GM12875 (cell line): ENCODE measurements at regions not wholly inside any gene's neighbourhood (a gene's known extent, or its start where the extent isn't known, plus 50 kb on each side); places are given as distances from the start of the nearest gene placed in this dataset.
"Not testable (repeated sequence)": the region's sequence is repeated elsewhere in the genome, so short reads cannot be mapped to it uniquely, and the experiment has no call there.

ENCODE experiments used
- H3K4me3 ChIP-seq: one replicate; pipeline ENCODE4 v1.5.1; 2011; ENCODE audit warnings: low read depth, low read length, control low read depth
- TF ChIP-seq, protein P1 (sequence below): IDR thresholded peaks from 2 replicates; pipeline ENCODE4 v1.5.1; 2011; ENCODE audit warnings: low read depth, mild to moderate bottlenecking, control low read depth, inconsistent platforms, low read length, moderate library complexity, borderline replicate concordance; ENCODE audit not compliant: insufficient read depth

DNA sequence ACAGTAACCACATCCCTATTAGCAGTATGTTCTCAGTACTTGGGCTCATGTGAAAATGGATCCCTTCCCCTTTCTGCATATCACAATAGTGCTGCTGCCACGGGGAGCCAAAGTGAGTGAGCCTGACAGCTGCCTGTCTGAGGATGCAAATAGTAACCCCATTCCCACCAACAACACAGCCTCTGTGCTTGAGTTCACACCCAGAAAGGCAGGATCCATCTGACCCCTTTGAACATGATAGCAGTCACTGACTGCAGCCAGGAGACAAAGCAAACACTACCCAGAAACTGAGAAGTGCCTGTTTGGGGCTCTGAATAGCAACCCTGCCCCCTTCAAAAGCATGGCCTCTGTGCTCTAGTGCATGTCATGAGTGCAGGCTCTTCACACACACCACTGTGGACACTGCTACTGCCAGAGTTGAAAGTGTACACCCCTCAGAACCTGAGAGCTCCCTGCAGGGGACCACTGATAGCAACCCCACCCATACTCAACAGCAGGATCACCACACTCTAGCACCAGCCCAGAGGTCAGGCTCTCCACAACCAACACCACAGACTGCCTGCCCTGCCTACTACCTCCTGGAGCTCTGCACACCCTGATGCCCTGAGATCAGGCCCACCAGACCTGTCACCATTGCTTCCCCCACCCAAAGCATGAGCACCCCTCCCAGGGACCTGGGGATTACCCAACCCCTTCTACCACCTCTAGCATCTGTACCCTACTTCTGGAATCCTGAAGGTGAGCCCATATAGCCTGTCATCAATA is 1563.5 kb upstream of the PRR20A start:
- TF ChIP-seq, protein P1, sequence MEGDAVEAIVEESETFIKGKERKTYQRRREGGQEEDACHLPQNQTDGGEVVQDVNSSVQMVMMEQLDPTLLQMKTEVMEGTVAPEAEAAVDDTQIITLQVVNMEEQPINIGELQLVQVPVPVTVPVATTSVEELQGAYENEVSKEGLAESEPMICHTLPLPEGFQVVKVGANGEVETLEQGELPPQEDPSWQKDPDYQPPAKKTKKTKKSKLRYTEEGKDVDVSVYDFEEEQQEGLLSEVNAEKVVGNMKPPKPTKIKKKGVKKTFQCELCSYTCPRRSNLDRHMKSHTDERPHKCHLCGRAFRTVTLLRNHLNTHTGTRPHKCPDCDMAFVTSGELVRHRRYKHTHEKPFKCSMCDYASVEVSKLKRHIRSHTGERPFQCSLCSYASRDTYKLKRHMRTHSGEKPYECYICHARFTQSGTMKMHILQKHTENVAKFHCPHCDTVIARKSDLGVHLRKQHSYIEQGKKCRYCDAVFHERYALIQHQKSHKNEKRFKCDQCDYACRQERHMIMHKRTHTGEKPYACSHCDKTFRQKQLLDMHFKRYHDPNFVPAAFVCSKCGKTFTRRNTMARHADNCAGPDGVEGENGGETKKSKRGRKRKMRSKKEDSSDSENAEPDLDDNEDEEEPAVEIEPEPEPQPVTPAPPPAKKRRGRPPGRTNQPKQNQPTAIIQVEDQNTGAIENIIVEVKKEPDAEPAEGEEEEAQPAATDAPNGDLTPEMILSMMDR, result no peak
- H3K4me3 ChIP-seq, result no peak overlapping the region

- no peak overlapping the region for H3K4me3 ChIP-seq
- TF ChIP-seq, protein P1, result no peak
Measured at GRCh38 chr13:55577847-55578210, 1562.9 kb upstream of the PRR20A start.

GRCh38 chr13:55582294-55582693 is 1558.4 kb upstream of the PRR20A start:
- not testable (repeated sequence) for H3K4me3 ChIP-seq

GRCh38 chr13:55583953-55584593 is 1556.6 kb upstream of the PRR20A start:
- no peak overlapping the region for H3K4me3 ChIP-seq
- TF ChIP-seq, protein P1, result no peak

- TF ChIP-seq, protein P1, result no peak
- no peak overlapping the region for H3K4me3 ChIP-seq
Measured at GRCh38 chr13:55602784-55603183, 1537.9 kb upstream of the PRR20A start.

DNA sequence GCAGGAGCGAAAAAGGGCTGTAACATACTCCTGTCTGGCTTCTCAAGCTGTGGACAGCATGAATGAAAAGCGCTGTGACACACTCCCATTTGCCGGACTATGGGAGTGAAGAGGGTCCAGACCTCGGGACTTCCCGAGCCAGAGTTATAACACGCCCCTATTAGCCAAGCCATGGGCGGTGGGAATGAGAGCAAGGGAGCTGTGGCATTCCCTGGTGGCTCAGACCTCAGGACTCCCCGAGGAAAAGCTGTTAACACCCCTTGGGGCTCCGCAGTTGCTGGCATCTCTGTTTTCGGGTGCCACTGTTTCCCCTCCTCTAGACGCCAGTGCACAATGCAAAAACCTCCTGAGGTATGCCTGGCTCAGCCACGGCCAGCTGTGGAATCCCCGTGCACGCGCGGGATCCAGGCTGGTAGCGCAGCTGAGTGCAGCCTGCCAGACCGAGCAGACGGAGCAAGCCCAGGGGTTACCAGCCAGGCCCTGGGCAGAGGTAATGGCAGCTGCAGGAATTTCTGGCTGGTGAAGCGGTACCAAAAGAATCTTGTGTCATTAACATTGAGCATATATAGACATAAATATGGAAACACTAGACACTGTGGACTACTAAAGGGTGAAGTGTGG is 1534.6 kb upstream of the PRR20A start:
- TF ChIP-seq, protein P1, result no peak

GRCh38 chr13:55613429-55614187 is 1527.1 kb upstream of the PRR20A start:
- TF ChIP-seq, protein P1, result no peak
- H3K4me3 ChIP-seq, result no peak overlapping the region

More for the DNA sequence above, 1534.6 kb upstream of the PRR20A start:
- H3K4me3 ChIP-seq, result no peak overlapping the region
